Caco-2 (cell line): ENCODE measurements at regions not wholly inside any gene's neighbourhood (a gene's known extent, or its start where the extent isn't known, plus 50 kb on each side); places are given as distances from the start of the nearest gene placed in this dataset.

ENCODE experiments used
- BruUV-seq: library from RNA; stranded (reverse); fragments of 400-500 nt; replicated peaks from 2 replicates; lab custom pipeline; 2021; lab: Mats Ljungman, UMichigan
- CTCF ChIA-PET: fragments of 300-600 bp; sonication (Branson Sonifier 250); formaldehyde crosslinking; loops from one replicate; lab custom pipeline; 2022; ENCODE audit warnings: antibody characterized with exemption; lab: Charles Lee
- POLR2A ChIA-PET: fragments of 300-600 bp; sonication (Branson Sonifier 250); formaldehyde crosslinking; loops from one replicate; lab custom pipeline; 2022; ENCODE audit warnings: antibody characterized with exemption; lab: Charles Lee
- DNase-seq, 2 experiments: peaks; one replicate each; pipeline versions ENCODE4 v3.0.0 to v3.0.0-alpha.2; 2020 to 2022
- H3K27me3 ChIP-seq: replicated peaks from 2 replicates; pipeline ENCODE4 v1.6.0; 2011; ENCODE audit warnings: low read length; ENCODE audit not compliant: control insufficient read depth, insufficient read depth
- H3K36me3 ChIP-seq: 2 replicates; pipeline ENCODE4 v1.5.1; 2011; ENCODE audit warnings: low read length; ENCODE audit not compliant: control insufficient read depth, insufficient read depth
- H3K4me1 ChIP-seq: fragments of 250-450 bp; sonication (Bioruptor Pico); 2 replicates; pipeline ENCODE4 v1.5.1; 2020; ENCODE audit warnings: mild to moderate bottlenecking
- H3K4me3 ChIP-seq: 2 replicates; pipeline ENCODE4 v1.5.1; 2011; ENCODE audit warnings: low read depth, mild to moderate bottlenecking, control low read depth, low read length
- H3K9me3 ChIP-seq: fragments of 250-450 bp; sonication (Bioruptor Pico); 2 replicates; pipeline ENCODE4 v1.5.1; 2020; ENCODE audit warnings: mild to moderate bottlenecking, moderate library complexity
- H3K27ac Mint-ChIP-seq: one replicate; pipeline ENCODE4 v1.8.0; 2022; ENCODE audit warnings: mixed read lengths; ENCODE audit not compliant: unreplicated experiment
- H3K27me3 Mint-ChIP-seq: one replicate; pipeline ENCODE4 v1.8.0; 2022; ENCODE audit warnings: mixed read lengths; ENCODE audit not compliant: insufficient read depth, unreplicated experiment
- H3K36me3 Mint-ChIP-seq: one replicate; pipeline ENCODE4 v1.8.0; 2022; ENCODE audit warnings: mild to moderate bottlenecking, mixed read lengths; ENCODE audit not compliant: insufficient read depth, unreplicated experiment
- H3K4me1 Mint-ChIP-seq: one replicate; pipeline ENCODE4 v1.8.0; 2022; ENCODE audit warnings: low read depth, mixed read lengths; ENCODE audit not compliant: unreplicated experiment
- H3K4me3 Mint-ChIP-seq: one replicate; pipeline ENCODE4 v1.8.0; 2022; ENCODE audit warnings: mild to moderate bottlenecking, moderate library complexity, mixed read lengths; ENCODE audit not compliant: unreplicated experiment
- H3K9me3 Mint-ChIP-seq: one replicate; pipeline ENCODE4 v1.8.0; 2022; ENCODE audit warnings: mixed read lengths; ENCODE audit not compliant: unreplicated experiment
- intact Hi-C: fragments of 100-400 bp; cut with micrococcal nuclease; formaldehyde crosslinking; loops from one replicate; pipeline ENCODE4 v1.10.0; 2022; ENCODE audit not compliant: unreplicated experiment
- TF ChIP-seq, protein P1 (sequence below), 2 experiments: fragments of 200-600 bp in 1 of 2; IDR thresholded peaks; 1 replicate in 1 of 2; 2 replicates in 1 of 2; pipeline versions ENCODE4 v1.5.1 to v1.8.0; 2011 to 2022; ENCODE audit warnings: antibody characterized with exemption in 1 of 2, control low read depth in 1 of 2, inconsistent platforms in 1 of 2, low read depth in 1 of 2, low read length in 1 of 2, mild to moderate bottlenecking in 1 of 2, moderate library complexity in 1 of 2; ENCODE audit not compliant: insufficient read depth in 1 of 2, severe bottlenecking in 1 of 2, unreplicated experiment in 1 of 2

DNA sequence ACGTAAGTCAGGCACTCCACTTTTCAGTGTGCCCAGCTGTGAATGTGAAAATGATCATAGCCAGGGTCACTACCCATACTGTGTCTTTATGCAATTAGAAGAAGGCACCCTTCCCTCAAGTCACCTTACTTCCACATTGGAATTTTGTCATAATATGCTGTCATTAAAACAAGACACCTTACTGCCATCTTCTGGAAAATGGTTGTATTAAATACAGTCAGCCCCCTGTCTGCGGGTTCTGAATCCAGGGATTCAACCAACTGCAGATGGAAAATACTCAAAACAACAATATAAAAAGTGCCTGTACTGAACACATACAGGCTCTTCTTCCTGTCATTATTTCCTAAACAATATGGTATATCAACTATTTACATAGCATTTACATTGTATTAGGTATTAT lies 70.2 kb upstream of the TBX5 start:
- Mint-ChIP-seq H3K27me3 (peaks cover 32% of the 10 kb centered on the region), H3K36me3 (no peaks in the 10 kb centered on the region), H3K27ac (no peak overlapping the region), H3K4me3 (no peak overlapping the region), H3K9me3 (no peaks in the 10 kb centered on the region), H3K4me1 (peaks cover 2% of the 10 kb centered on the region)
- TF ChIP-seq, protein P1, sequence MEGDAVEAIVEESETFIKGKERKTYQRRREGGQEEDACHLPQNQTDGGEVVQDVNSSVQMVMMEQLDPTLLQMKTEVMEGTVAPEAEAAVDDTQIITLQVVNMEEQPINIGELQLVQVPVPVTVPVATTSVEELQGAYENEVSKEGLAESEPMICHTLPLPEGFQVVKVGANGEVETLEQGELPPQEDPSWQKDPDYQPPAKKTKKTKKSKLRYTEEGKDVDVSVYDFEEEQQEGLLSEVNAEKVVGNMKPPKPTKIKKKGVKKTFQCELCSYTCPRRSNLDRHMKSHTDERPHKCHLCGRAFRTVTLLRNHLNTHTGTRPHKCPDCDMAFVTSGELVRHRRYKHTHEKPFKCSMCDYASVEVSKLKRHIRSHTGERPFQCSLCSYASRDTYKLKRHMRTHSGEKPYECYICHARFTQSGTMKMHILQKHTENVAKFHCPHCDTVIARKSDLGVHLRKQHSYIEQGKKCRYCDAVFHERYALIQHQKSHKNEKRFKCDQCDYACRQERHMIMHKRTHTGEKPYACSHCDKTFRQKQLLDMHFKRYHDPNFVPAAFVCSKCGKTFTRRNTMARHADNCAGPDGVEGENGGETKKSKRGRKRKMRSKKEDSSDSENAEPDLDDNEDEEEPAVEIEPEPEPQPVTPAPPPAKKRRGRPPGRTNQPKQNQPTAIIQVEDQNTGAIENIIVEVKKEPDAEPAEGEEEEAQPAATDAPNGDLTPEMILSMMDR (IDR thresholded peaks at IDR 0.05; ENCODE audit: insufficient read depth in 1 of 2, low read depth in 1 of 2, low read length in 1 of 2, severe bottlenecking in 1 of 2, unreplicated experiment in 1 of 2): peak; percentile 58 to 65
- Histone ChIP-seq H3K36me3 (no peaks in the 10 kb centered on the region), H3K27me3 (no peaks in the 10 kb centered on the region), H3K4me1 (no peaks in the 10 kb centered on the region), H3K9me3 (no peaks in the 10 kb centered on the region), H3K4me3 (no peak overlapping the region)
- ChIA-PET POLR2A (no interaction called here), CTCF (interaction anchor here (0.8 to 1.0 kb wide), 2 partner anchors 309 to 496 kb away, joined by 3 to 7 read pairs; no protein-coding TSS in a partner anchor)
- BruUV-seq: no TSS peak
- intact Hi-C loops: loop anchor here (1.0 to 10.0 kb wide), 4 partner anchors 231 to 496 kb away; no protein-coding TSS in a partner anchor
- DNase-seq: peak in 1 of 2 experiments; percentile 41

DNA sequence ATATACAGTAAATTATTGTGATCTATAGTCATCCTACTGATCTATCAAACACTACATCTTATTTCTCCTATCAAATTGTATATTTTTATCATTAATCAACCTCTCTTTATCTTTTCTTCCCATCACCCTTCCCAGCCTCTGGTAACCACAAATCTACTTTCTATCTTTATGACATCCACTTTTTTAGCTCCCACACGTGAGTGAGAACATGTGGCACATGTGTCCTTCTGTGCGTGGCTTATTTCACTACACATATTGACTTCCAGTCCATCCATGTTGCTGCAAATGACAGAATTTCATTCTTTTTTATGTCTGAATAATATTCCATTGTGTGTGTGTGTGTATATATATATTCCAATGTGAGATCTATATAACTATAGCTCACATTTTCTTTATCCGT lies 67.8 kb upstream of the TBX5 start:
- H3K4me1 Mint-ChIP-seq: no peaks in the 10 kb centered on the region
- no TSS peak for BruUV-seq
- H3K9me3 Mint-ChIP-seq: no peaks in the 10 kb centered on the region
- CTCF ChIA-PET: no interaction called here
- no peak overlapping the region for H3K4me3 ChIP-seq
- H3K4me1 ChIP-seq: no peaks in the 10 kb centered on the region
- no peaks in the 10 kb centered on the region for H3K36me3 Mint-ChIP-seq
- H3K4me3 Mint-ChIP-seq: no peak overlapping the region
- intact Hi-C loops: loop anchor here (10.0 kb wide), 1 partner anchor 229 kb away; no protein-coding TSS in a partner anchor
- POLR2A ChIA-PET: no interaction called here
- H3K27me3 ChIP-seq: no peaks in the 10 kb centered on the region
- H3K36me3 ChIP-seq: no peaks in the 10 kb centered on the region
- no peaks in the 10 kb centered on the region for H3K9me3 ChIP-seq
- TF ChIP-seq, protein P1 (IDR thresholded peaks at IDR 0.05; ENCODE audit: insufficient read depth in 1 of 2, low read depth in 1 of 2, low read length in 1 of 2, severe bottlenecking in 1 of 2, unreplicated experiment in 1 of 2): no peak
- DNase-seq: no peak
- peaks cover 18% of the 10 kb centered on the region for H3K27me3 Mint-ChIP-seq
- H3K27ac Mint-ChIP-seq: no peak overlapping the region

GRCh38 chr12:114473018-114473417 lies 67.1 kb upstream of the TBX5 start:
- no peaks in the 10 kb centered on the region for H3K36me3 Mint-ChIP-seq
- H3K4me3 Mint-ChIP-seq: no peak overlapping the region
- H3K9me3 Mint-ChIP-seq: no peaks in the 10 kb centered on the region
- H3K4me3 ChIP-seq: no peak overlapping the region
- CTCF ChIA-PET: no interaction called here
- no peaks in the 10 kb centered on the region for H3K4me1 Mint-ChIP-seq
- no peaks in the 10 kb centered on the region for H3K36me3 ChIP-seq
- peaks cover 20% of the 10 kb centered on the region for H3K27me3 Mint-ChIP-seq
- no peaks in the 10 kb centered on the region for H3K27me3 ChIP-seq
- H3K27ac Mint-ChIP-seq: no peak overlapping the region
- BruUV-seq: no TSS peak
- POLR2A ChIA-PET: no interaction called here
- no peak for DNase-seq
- H3K4me1 ChIP-seq: no peaks in the 10 kb centered on the region
- no peaks in the 10 kb centered on the region for H3K9me3 ChIP-seq
- TF ChIP-seq, protein P1 (IDR thresholded peaks at IDR 0.05; ENCODE audit: insufficient read depth in 1 of 2, low read depth in 1 of 2, low read length in 1 of 2, severe bottlenecking in 1 of 2, unreplicated experiment in 1 of 2): no peak
- intact Hi-C loops: loop anchor here (10.0 kb wide), 1 partner anchor 228 kb away; no protein-coding TSS in a partner anchor
